ENCODE measurements at regions not wholly inside any gene's neighbourhood (a gene's known extent, or its start where the extent isn't known, plus 50 kb on each side); places are given as distances from the start of the nearest gene placed in this dataset.

- no peak for DNase-seq (ENCODE audit: extremely low read depth, low read depth)
- TF ChIP-seq CTCF (IDR thresholded peaks at IDR 0.05; ENCODE audit: low read depth, low read length): no peak
These were observed 300.3 kb upstream of the CCDC54 start for GRCh38 chr3:107076946-107077345.

- no peak for DNase-seq (ENCODE audit: extremely low read depth, low read depth)
- TF ChIP-seq CTCF (IDR thresholded peaks at IDR 0.05; ENCODE audit: low read depth, low read length): no peak
These were observed 299.8 kb upstream of the CCDC54 start for GRCh38 chr3:107077391-107077790.

GRCh38 chr3:107082527-107082926 lies 294.7 kb upstream of the CCDC54 start:
- no peak for DNase-seq (ENCODE audit: extremely low read depth, low read depth)
- TF ChIP-seq CTCF (IDR thresholded peaks at IDR 0.05; ENCODE audit: low read depth, low read length): no peak

GRCh38 chr3:107085261-107085660 lies 292.0 kb upstream of the CCDC54 start:
- TF ChIP-seq CTCF (IDR thresholded peaks at IDR 0.05; ENCODE audit: low read depth, low read length): no peak
- no peak for DNase-seq (ENCODE audit: extremely low read depth, low read depth)

- no peak for TF ChIP-seq CTCF (IDR thresholded peaks at IDR 0.05; ENCODE audit: low read depth, low read length)
- DNase-seq (ENCODE audit: extremely low read depth, low read depth): no peak
These were observed 285.1 kb upstream of the CCDC54 start for GRCh38 chr3:107092121-107092520.

GRCh38 chr3:107098864-107099263 lies 278.4 kb upstream of the CCDC54 start:
- no peak for DNase-seq (ENCODE audit: extremely low read depth, low read depth)
- no peak for TF ChIP-seq CTCF (IDR thresholded peaks at IDR 0.05; ENCODE audit: low read depth, low read length)

GRCh38 chr3:107100137-107100536 lies 277.1 kb upstream of the CCDC54 start:
- TF ChIP-seq CTCF (IDR thresholded peaks at IDR 0.05; ENCODE audit: low read depth, low read length): no peak

More at GRCh38 chr3:107100137-107100536, 277.1 kb upstream of the CCDC54 start:
- DNase-seq (ENCODE audit: extremely low read depth, low read depth): no peak
